ENCODE measurements at regions not wholly inside any gene's neighbourhood (a gene's known extent, or its start where the extent isn't known, plus 50 kb on each side); places are given as distances from the start of the nearest gene placed in this dataset.

- H3K4me3 ChIP-seq, result no peak overlapping the region
- WGBS, 2 donors, result 85 to 87% methylated on average over 2 of the region's 2 CpGs
- H3K9me3 ChIP-seq (ENCODE audit: control insufficient read depth in 4 of 4, insufficient read depth in 3 of 4, low read length in 3 of 4), result no peaks in the 10 kb centered on the region
- DNase-seq (no peak), ATAC-seq (ENCODE audit: insufficient read depth, low FRiP score) (no peak)
- H3K27ac ChIP-seq (ENCODE audit: low read depth in 1 of 2, low read length in 1 of 2), result no peak overlapping the region
- no peaks in the 10 kb centered on the region for H3K36me3 ChIP-seq (ENCODE audit: control insufficient read depth in 4 of 4, insufficient read depth in 4 of 4, low read length in 4 of 4)
- no peak overlapping the region for H3K9ac ChIP-seq (ENCODE audit: insufficient read depth in 1 of 2, low read length in 2 of 2)
- no peaks in the 10 kb centered on the region for H3K4me1 ChIP-seq (ENCODE audit: control insufficient read depth in 5 of 5, insufficient read depth in 5 of 5, low read length in 5 of 5)
- TF ChIP-seq CTCF (IDR thresholded peaks at IDR 0.05; ENCODE audit: control extremely low read depth, extremely low read depth), result no peak
- H3K27me3 ChIP-seq (ENCODE audit: control insufficient read depth in 3 of 3, insufficient read depth in 3 of 3, low read length in 2 of 3), result no peaks in the 10 kb centered on the region
Observed at GRCh38 chr1:79531790-79532189, 525.3 kb upstream of the ADGRL4 start.

DNA sequence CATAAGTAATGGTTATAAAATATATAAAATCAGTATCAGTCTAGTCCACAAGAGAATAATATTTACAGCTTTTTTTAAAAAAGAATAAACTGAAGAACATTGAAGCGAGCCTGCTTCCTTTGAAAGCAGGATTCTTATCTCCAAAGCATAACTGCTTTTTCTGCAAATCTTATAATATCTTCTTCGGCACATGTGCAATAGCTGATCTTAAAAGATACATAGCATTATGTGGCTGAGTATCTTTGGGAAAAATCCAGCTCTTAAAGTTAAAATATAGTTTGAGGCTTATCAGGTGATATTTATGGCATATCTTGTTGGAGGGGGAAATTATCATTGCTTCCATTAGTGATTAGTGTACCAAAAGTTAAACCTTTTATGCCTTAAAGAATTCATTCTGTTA is 523.9 kb upstream of the ADGRL4 start:
- no peaks in the 10 kb centered on the region for H3K36me3 ChIP-seq (ENCODE audit: control insufficient read depth in 4 of 4, insufficient read depth in 4 of 4, low read length in 4 of 4)
- DNase-seq, result no peak

DNA sequence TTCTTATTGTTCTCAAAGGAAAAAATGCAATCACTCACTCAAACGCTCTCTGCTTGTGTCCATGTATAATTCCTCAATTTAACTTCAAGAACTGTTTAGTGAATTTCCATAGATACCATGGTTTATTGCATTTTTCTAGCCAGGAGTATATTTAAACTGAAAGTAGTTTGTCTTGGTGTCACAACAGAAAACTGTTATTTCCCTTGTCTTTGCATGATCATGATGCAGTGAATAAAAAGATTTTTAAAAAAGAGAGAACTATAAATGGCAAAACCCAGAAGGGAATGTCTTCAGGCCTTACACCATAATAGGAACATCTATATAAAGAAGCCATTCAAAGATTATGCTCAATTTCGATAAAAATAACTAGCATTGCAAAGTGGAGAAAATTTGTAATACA is 523.5 kb upstream of the ADGRL4 start:
- ATAC-seq (ENCODE audit: insufficient read depth, low FRiP score) (no peak), DNase-seq (no peak)
- WGBS, 2 donors, result 89 to 90% methylated on average over 2 of the region's 2 CpGs
- Histone ChIP-seq H3K4me3 (no peak overlapping the region), H3K36me3 (ENCODE audit: control insufficient read depth in 4 of 4, insufficient read depth in 4 of 4, low read length in 4 of 4) (no peaks in the 10 kb centered on the region), H3K4me1 (ENCODE audit: control insufficient read depth in 5 of 5, insufficient read depth in 5 of 5, low read length in 5 of 5) (no peaks in the 10 kb centered on the region), H3K27ac (ENCODE audit: low read depth in 1 of 2, low read length in 1 of 2) (no peak overlapping the region), H3K9me3 (ENCODE audit: control insufficient read depth in 4 of 4, insufficient read depth in 3 of 4, low read length in 3 of 4) (no peaks in the 10 kb centered on the region), H3K9ac (ENCODE audit: insufficient read depth in 1 of 2, low read length in 2 of 2) (no peak overlapping the region), H3K27me3 (ENCODE audit: control insufficient read depth in 3 of 3, insufficient read depth in 3 of 3, low read length in 2 of 3) (no peaks in the 10 kb centered on the region)
- TF ChIP-seq CTCF (IDR thresholded peaks at IDR 0.05; ENCODE audit: control extremely low read depth, extremely low read depth), result no peak

More for the DNA sequence above, 523.9 kb upstream of the ADGRL4 start:
- 81 to 85% methylated on average over 2 of the region's 2 CpGs for WGBS, 2 donors
- TF ChIP-seq CTCF (IDR thresholded peaks at IDR 0.05; ENCODE audit: control extremely low read depth, extremely low read depth), result no peak
- H3K27ac ChIP-seq (ENCODE audit: low read depth in 1 of 2, low read length in 1 of 2), result no peak overlapping the region
- no peaks in the 10 kb centered on the region for H3K9me3 ChIP-seq (ENCODE audit: control insufficient read depth in 4 of 4, insufficient read depth in 3 of 4, low read length in 3 of 4)
- H3K4me1 ChIP-seq (ENCODE audit: control insufficient read depth in 5 of 5, insufficient read depth in 5 of 5, low read length in 5 of 5), result no peaks in the 10 kb centered on the region
- no peak for ATAC-seq (ENCODE audit: insufficient read depth, low FRiP score)
- no peaks in the 10 kb centered on the region for H3K27me3 ChIP-seq (ENCODE audit: control insufficient read depth in 3 of 3, insufficient read depth in 3 of 3, low read length in 2 of 3)
- H3K4me3 ChIP-seq, result no peak overlapping the region
- H3K9ac ChIP-seq (ENCODE audit: insufficient read depth in 1 of 2, low read length in 2 of 2), result no peak overlapping the region

DNA sequence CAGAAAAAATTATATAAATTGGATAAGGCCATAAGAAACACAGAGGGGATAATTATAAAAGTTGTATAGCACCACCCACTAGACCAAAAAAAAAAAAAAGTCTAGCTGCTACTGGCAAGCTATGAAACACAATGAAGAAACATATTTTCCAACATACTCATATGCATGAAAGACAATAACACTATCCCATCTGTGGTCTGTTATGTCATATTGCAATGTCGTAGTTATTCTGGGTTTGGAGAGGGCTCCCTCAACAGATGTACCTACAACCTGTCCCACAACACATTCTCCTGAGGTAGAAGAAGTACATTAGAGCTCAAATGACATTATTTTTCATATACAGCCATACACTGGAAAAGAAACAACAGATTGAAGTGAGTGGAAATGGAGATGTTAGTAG is 517.6 kb upstream of the ADGRL4 start:
- Histone ChIP-seq H3K9me3 (ENCODE audit: control insufficient read depth in 4 of 4, insufficient read depth in 3 of 4, low read length in 3 of 4) (no peaks in the 10 kb centered on the region), H3K27ac (ENCODE audit: low read depth in 1 of 2, low read length in 1 of 2) (no peak overlapping the region), H3K4me3 (no peak overlapping the region), H3K36me3 (ENCODE audit: control insufficient read depth in 4 of 4, insufficient read depth in 4 of 4, low read length in 4 of 4) (no peaks in the 10 kb centered on the region), H3K27me3 (ENCODE audit: control insufficient read depth in 3 of 3, insufficient read depth in 3 of 3, low read length in 2 of 3) (no peaks in the 10 kb centered on the region), H3K4me1 (ENCODE audit: control insufficient read depth in 5 of 5, insufficient read depth in 5 of 5, low read length in 5 of 5) (no peaks in the 10 kb centered on the region), H3K9ac (ENCODE audit: insufficient read depth in 1 of 2, low read length in 2 of 2) (no peak overlapping the region)
- WGBS, 2 donors, result 88 to 92% methylated on average over 1 of the region's 1 CpG
- no peak for DNase-seq
- no peak for TF ChIP-seq CTCF (IDR thresholded peaks at IDR 0.05; ENCODE audit: control extremely low read depth, extremely low read depth)
- no peak for ATAC-seq (ENCODE audit: insufficient read depth, low FRiP score)

All from lung (tissue), 11 donors.